Hematopoietic multipotent progenitor cell treated with erythropoietin and hydrocortisone succinate and interleukin-3 and kit ligand, for 4 days (in vitro differentiated cells): ENCODE measurements at regions not wholly inside any gene's neighbourhood (a gene's known extent, or its start where the extent isn't known, plus 50 kb on each side); places are given as distances from the start of the nearest gene placed in this dataset.
A peak's percentile ranks its signal among the peaks of the same experiment; 100 is the strongest.
"Not testable (repeated sequence)": the region's sequence is repeated elsewhere in the genome, so short reads cannot be mapped to it uniquely, and the experiment has no call there.

Experiments used
- DNase-seq: peaks from one replicate; pipeline ENCODE4 v3.0.0-alpha.2; 2015

GRCh38 chr17:64800987-64801386 lies 118.3 kb downstream of the LRRC37A3 start:
- DNase-seq, result not testable (repeated sequence)

GRCh38 chr17:64800361-64800895 lies 118.8 kb downstream of the LRRC37A3 start:
- DNase-seq, result not testable (repeated sequence)

- not testable (repeated sequence) for DNase-seq
These were observed 119.6 kb downstream of the LRRC37A3 start for GRCh38 chr17:64799543-64800188.

- DNase-seq, result not testable (repeated sequence)
These were observed 120.3 kb downstream of the LRRC37A3 start for GRCh38 chr17:64798961-64799360.

- peak; percentile 30 for DNase-seq
These were observed 120.8 kb downstream of the LRRC37A3 start for GRCh38 chr17:64798489-64798790.

GRCh38 chr17:64797746-64798488 lies 121.4 kb downstream of the LRRC37A3 start:
- DNase-seq, result peak; percentile 38

- not testable (repeated sequence) for DNase-seq
These were observed 123.9 kb downstream of the LRRC37A3 start for GRCh38 chr17:64795342-64795741.

GRCh38 chr17:64794548-64795274 lies 124.6 kb downstream of the LRRC37A3 start:
- not testable (repeated sequence) for DNase-seq

GRCh38 chr17:64794113-64794512 lies 125.2 kb downstream of the LRRC37A3 start:
- DNase-seq, result not testable (repeated sequence)

GRCh38 chr17:64792793-64793575 lies 126.3 kb downstream of the LRRC37A3 start:
- DNase-seq, result peak; percentile 56

- not testable (repeated sequence) for DNase-seq
These were observed 127.0 kb downstream of the LRRC37A3 start for GRCh38 chr17:64792276-64792675.

- DNase-seq, result not testable (repeated sequence)
These were observed 127.6 kb downstream of the LRRC37A3 start for GRCh38 chr17:64791691-64792090.

- DNase-seq, result not testable (repeated sequence)
These were observed 128.1 kb downstream of the LRRC37A3 start for GRCh38 chr17:64791226-64791625.

GRCh38 chr17:64790690-64791089 lies 128.6 kb upstream of the SMURF2 start:
- DNase-seq, result not testable (repeated sequence)

GRCh38 chr17:64790193-64790592 lies 128.1 kb upstream of the SMURF2 start:
- not testable (repeated sequence) for DNase-seq

GRCh38 chr17:64789061-64789445 lies 126.9 kb upstream of the SMURF2 start:
- not testable (repeated sequence) for DNase-seq

GRCh38 chr17:64788286-64789060 lies 126.4 kb upstream of the SMURF2 start:
- no peak for DNase-seq

GRCh38 chr17:64787921-64788271 lies 125.8 kb upstream of the SMURF2 start:
- no peak for DNase-seq

- DNase-seq, result no peak
These were observed 125.3 kb upstream of the SMURF2 start for GRCh38 chr17:64787255-64787920.

GRCh38 chr17:64786337-64786736 lies 124.2 kb upstream of the SMURF2 start:
- DNase-seq, result no peak

- no peak for DNase-seq
These were observed 122.9 kb upstream of the SMURF2 start for GRCh38 chr17:64785011-64785421.
